Suprapubic skin (tissue), 4 donors: ENCODE measurements at regions not wholly inside any gene's neighbourhood (a gene's known extent, or its start where the extent isn't known, plus 50 kb on each side); places are given as distances from the start of the nearest gene placed in this dataset.

Experiments
- EP300 ChIP-seq: sonication (generic); formaldehyde crosslinking; IDR thresholded peaks from one replicate; pipeline ENCODE4 v1.6.1; 2017; ENCODE audit warnings: antibody characterized with exemption
- POLR2A ChIP-seq, 2 donors: fragments of 450-650 bp; IDR thresholded peaks; one replicate each; pipeline ENCODE4 v1.6.1; 2017; ENCODE audit warnings: antibody characterized with exemption in 2 of 2, mild to moderate bottlenecking in 2 of 2, moderate library complexity in 2 of 2
- POLR2AphosphoS5 ChIP-seq, 3 donors: sonication (generic); formaldehyde crosslinking; IDR thresholded peaks; one replicate each; pipeline ENCODE4 v1.6.1; 2017; ENCODE audit warnings: antibody characterized with exemption in 3 of 3
- TF ChIP-seq, protein P1 (sequence below), 2 donors: fragments of 200-600 bp in 1 of 2; fragments of 450-650 bp in 1 of 2; sonication (generic) in 1 of 2; IDR thresholded peaks; one replicate each; pipeline ENCODE4 v1.5.1; 2016 to 2019; ENCODE audit warnings: antibody characterized with exemption in 2 of 2, mild to moderate bottlenecking in 1 of 2, moderate library complexity in 1 of 2

DNA sequence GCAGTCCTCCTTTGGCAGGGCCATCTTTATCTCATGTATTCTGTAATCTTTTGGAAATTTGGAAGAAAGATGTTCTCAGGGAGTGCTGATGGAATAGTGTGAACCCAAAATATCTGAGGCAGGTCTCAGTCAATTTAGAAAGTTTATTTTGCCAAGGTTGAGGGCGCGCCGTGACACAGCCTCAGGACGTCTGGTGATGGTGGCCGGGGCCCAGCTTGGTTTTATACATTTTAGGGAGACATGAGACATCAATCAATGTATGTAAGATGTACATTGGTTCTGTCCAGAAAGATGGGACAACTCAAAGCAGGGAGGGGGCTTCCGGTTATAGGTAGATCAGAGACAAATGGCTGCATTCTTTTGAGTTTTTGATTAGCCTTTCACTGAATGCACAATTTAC lies 89.8 kb downstream of the ERMARD start:
- no peak for TF ChIP-seq POLR2A (IDR thresholded peaks at IDR 0.05)
- TF ChIP-seq, protein P1, sequence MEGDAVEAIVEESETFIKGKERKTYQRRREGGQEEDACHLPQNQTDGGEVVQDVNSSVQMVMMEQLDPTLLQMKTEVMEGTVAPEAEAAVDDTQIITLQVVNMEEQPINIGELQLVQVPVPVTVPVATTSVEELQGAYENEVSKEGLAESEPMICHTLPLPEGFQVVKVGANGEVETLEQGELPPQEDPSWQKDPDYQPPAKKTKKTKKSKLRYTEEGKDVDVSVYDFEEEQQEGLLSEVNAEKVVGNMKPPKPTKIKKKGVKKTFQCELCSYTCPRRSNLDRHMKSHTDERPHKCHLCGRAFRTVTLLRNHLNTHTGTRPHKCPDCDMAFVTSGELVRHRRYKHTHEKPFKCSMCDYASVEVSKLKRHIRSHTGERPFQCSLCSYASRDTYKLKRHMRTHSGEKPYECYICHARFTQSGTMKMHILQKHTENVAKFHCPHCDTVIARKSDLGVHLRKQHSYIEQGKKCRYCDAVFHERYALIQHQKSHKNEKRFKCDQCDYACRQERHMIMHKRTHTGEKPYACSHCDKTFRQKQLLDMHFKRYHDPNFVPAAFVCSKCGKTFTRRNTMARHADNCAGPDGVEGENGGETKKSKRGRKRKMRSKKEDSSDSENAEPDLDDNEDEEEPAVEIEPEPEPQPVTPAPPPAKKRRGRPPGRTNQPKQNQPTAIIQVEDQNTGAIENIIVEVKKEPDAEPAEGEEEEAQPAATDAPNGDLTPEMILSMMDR (IDR thresholded peaks at IDR 0.05), result no peak
- no peak for TF ChIP-seq EP300
- TF ChIP-seq POLR2AphosphoS5 (IDR thresholded peaks at IDR 0.05), result no peak
